GM13976 (cell line): ENCODE measurements at regions not wholly inside any gene's neighbourhood (a gene's known extent, or its start where the extent isn't known, plus 50 kb on each side); places are given as distances from the start of the nearest gene placed in this dataset.

ENCODE experiments used
- DNase-seq: peaks from one replicate; pipeline ENCODE4 v3.0.0; 2012; ENCODE audit warnings: low spot score
- in situ Hi-C: fragments of 300-500 bp; cut with MboI; formaldehyde crosslinking; loops from one replicate; pipeline ENCODE4 v1.12.0; 2022; ENCODE audit warnings: low sequenced_read_pairs, mixed read lengths, inconsistent platforms; ENCODE audit not compliant: unreplicated experiment
- TF ChIP-seq, protein P1 (sequence below): IDR thresholded peaks from 2 replicates; pipeline ENCODE4 v1.5.1; 2012; ENCODE audit warnings: borderline replicate concordance, mild to moderate bottlenecking; ENCODE audit not compliant: insufficient read depth; ENCODE audit errors: extremely low read depth, missing control alignments, control extremely low read depth

DNA sequence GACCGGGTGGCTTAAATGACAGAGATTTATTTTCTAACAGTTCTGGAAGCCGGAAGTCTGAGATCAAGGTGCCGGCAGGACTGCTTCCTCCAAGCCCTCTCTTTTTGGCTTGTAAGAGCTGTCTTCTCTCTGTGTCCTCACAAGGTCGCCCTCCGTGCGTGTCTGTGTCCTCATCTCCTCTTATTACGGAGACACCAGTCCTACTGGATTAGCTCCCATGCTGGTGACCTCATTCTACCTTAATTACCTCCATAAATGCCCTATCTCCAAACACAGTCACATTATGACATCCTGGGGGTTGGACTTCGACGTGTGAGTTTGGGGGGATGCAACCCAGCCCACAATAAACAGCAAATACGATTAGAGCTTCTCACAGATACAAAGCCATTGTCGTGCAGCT lies 161.5 kb downstream of the FOXL1 start:
- DNase-seq: no peak
- in situ Hi-C loops: no loop called here
- TF ChIP-seq, protein P1, sequence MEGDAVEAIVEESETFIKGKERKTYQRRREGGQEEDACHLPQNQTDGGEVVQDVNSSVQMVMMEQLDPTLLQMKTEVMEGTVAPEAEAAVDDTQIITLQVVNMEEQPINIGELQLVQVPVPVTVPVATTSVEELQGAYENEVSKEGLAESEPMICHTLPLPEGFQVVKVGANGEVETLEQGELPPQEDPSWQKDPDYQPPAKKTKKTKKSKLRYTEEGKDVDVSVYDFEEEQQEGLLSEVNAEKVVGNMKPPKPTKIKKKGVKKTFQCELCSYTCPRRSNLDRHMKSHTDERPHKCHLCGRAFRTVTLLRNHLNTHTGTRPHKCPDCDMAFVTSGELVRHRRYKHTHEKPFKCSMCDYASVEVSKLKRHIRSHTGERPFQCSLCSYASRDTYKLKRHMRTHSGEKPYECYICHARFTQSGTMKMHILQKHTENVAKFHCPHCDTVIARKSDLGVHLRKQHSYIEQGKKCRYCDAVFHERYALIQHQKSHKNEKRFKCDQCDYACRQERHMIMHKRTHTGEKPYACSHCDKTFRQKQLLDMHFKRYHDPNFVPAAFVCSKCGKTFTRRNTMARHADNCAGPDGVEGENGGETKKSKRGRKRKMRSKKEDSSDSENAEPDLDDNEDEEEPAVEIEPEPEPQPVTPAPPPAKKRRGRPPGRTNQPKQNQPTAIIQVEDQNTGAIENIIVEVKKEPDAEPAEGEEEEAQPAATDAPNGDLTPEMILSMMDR: no peak

DNA sequence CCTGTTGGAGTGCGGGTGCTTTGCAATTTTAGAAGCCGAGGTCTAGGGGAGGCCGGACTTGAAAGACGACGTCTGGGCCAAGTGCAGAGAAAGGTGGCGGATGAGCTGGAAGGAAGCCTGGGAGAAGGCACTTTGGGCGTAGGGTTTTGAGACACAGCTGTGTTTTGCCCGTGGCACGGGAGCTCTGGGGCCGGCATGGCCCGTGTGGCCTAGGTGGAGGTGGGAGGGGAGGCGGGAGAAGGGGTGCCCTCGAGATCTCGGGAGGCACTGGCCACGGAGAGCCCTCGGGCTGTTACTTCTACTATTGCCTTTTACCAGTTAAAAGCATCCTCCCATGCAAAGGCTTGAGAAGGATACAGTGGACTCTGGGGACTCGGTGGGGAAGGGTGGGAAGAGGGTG lies 161.9 kb downstream of the FOXL1 start:
- in situ Hi-C loops: no loop called here
- DNase-seq: no peak
- TF ChIP-seq, protein P1: no peak

DNA sequence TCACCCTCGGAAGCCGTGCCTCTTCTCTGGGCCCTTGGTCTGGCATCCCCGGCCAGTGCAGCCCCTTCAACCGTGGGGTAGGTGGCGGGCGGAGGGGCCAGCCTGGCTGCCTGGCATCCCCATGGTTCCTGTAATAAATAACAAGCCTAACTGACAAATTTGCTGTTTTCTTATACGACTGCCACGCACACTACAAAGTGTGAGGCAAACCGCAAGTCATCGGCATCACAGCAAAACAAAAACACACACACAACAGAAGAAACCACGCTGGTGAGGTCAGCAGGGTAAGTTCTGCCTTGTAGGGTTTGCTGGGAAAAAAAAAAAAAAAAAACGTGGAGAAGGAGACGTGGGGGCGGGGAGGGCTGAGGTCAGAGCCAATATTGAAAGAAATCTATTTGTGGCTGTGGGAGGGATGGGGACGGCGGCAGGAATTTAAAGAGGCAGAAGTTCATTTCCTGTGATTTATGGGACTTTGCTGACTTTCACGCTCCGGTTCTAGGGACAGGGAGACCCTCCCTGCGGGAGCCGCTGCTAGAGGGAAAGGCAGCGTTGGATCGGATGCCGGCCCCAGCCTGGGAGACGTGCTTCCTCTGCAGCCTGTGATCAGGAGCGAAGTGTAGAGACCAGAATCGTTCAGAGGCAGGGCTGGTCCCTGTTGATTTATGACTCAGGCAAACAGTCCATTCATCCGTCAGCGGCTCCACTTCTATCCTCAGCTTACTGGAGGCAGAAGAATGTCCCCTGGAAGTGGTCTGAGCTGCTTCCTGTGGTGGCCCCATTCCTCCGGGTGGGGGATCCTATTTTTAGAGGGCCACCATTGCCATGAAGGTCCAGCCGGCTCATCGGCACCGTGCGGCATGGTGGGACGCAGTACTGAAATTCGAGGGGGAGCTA lies 162.8 kb downstream of the FOXL1 start:
- no peak for DNase-seq
- TF ChIP-seq, protein P1: no peak
- in situ Hi-C loops: no loop called here

DNA sequence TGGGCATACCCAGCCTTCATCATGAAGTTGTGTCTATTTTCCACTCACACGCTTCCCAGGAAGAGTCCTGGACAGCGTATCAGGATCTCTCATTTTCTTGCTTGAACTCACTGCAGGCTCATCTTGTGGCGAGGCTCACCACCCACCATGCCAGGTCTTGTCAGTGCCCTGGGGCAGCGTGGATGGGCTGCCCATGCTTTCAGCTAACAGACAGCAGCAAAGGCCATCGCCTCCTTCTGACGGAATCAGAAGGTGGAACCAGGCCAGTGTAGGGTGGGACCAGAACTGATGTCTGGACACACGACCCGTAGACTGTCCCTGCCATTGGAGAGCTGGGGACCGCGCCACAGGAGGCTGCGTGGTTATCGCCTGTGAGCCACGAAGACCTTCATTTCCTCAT lies 169.4 kb downstream of the FOXL1 start:
- in situ Hi-C loops: no loop called here
- DNase-seq: no peak
- TF ChIP-seq, protein P1: no peak

DNA sequence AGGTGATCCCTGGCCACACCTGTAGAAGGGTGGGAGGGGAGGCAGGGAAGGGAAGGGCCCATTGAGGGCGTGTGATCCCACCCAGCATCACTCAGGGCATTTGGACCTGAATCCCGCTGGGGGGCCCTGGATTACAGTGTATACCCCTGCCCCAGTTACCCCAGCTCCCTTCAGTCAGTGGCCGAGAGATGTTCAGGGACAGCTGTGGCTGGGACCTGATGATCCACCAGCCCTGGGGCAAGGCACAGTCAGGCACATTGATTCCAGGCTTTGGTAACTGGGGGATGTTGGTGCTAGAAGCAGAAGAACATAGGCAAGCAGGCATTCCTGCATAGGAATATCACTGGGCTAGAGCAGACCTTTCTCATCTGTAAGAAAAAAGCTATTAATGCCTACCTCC lies 170.3 kb downstream of the FOXL1 start:
- in situ Hi-C loops: no loop called here
- DNase-seq: no peak
- TF ChIP-seq, protein P1: no peak

DNA sequence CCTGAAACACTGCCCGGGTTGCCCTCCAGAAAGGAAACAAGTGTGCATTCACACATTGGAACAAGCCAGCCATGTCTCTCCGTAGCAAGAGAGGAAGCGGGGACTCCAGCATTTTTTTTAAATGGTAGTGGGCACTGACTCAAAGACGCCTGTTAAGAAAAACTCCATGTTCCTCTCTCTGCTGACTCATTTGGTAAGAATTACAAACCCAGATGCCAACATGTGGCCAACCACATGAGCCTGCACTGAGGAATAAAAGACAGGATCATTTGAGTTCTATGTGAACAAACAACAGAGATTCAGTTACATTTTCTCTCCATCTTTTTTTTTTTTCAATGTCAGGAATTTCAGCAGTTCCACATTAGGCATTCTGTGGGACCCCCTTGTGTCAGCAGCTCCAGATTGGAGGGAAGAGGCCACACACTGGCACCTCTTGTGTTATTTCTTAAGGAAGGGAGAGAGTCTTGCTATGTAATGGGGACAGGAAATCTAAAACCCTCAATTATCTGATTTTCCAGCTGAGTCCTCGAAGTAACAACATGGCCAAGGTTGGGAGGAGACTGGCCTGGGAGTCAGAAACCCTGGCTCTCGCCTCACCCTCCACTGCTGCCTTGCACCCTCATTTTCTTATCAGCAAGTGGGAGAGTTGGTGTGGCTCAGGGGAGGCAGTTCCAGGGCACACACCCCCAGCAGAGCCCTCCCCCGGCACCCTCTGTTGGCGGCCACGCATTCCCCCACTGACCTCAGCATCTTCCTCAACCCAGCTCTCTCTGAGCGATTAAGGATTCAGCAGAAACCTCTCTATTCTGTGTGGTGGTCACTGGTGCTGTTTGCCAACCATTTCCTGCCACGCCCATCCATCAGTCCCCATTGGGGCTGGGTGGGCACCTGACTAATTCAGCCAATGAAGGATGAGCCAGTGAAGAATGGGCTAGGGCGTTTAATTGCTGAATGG lies 173.0 kb downstream of the FOXL1 start:
- DNase-seq: no peak
- TF ChIP-seq, protein P1: no peak
- in situ Hi-C loops: no loop called here
